AG04449 (cell line): ENCODE measurements at regions not wholly inside any gene's neighbourhood (a gene's known extent, or its start where the extent isn't known, plus 50 kb on each side); places are given as distances from the start of the nearest gene placed in this dataset.

Source experiments
- CTCF ChIA-PET: fragments of 350-600 bp; formaldehyde crosslinking; extraction: SDS; loops from one replicate; lab custom pipeline; 2021; ENCODE audit warnings: antibody characterized with exemption; lab: Yijun Ruan, JAX
- POLR2A ChIA-PET: fragments of 400-600, 350-600 bp; formaldehyde crosslinking; extraction: SDS; loops from one replicate; lab custom pipeline; 2020; ENCODE audit warnings: antibody characterized with exemption, inconsistent platforms; lab: Yijun Ruan, JAX
- DNase-seq: peaks from one replicate; pipeline ENCODE4 v3.0.0-alpha.2; 2010; ENCODE audit warnings: low read depth, low spot score
- H3K4me3 ChIP-seq: 2 replicates; pipeline ENCODE4 v1.5.1; 2011; ENCODE audit warnings: low read depth, mild to moderate bottlenecking, control low read depth, low read length
- TF ChIP-seq, protein P1 (sequence below): IDR thresholded peaks from one replicate; pipeline ENCODE4 v1.5.1; 2011; ENCODE audit warnings: mild to moderate bottlenecking, moderate library complexity, low read length, control low read depth, inconsistent platforms; ENCODE audit not compliant: insufficient read depth; ENCODE audit errors: missing control alignments

DNA sequence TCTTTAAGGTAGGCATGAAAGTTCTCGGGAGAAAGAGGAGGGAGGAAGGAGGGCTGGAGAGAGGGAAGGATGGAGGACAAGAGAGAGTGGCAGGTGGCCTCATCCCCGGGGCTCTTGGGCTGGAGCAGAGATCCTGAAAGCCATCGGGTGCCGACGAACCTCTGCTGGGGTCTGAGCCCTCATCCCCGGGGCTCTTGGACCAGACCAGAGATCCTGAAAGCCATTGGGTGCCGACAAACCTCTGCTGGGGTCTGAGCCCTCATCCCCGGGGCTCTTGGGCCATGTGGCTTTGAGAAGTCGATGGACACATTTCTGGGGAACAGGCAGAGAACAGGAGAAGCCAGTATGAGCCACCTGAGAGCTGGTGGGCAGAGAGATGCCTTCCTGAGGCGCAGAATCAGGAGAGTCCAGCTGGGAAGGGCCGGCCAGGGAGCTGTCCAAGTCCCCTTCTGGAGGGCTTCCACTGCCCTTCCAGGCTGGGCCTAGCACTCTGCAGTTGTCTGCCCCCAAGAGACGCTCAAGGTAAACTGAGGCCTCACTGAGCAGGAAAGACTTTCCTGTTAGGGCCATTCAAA, 1398.1 kb downstream of the BRD1 start:
- CTCF ChIA-PET = no interaction called here
- TF ChIP-seq, protein P1, sequence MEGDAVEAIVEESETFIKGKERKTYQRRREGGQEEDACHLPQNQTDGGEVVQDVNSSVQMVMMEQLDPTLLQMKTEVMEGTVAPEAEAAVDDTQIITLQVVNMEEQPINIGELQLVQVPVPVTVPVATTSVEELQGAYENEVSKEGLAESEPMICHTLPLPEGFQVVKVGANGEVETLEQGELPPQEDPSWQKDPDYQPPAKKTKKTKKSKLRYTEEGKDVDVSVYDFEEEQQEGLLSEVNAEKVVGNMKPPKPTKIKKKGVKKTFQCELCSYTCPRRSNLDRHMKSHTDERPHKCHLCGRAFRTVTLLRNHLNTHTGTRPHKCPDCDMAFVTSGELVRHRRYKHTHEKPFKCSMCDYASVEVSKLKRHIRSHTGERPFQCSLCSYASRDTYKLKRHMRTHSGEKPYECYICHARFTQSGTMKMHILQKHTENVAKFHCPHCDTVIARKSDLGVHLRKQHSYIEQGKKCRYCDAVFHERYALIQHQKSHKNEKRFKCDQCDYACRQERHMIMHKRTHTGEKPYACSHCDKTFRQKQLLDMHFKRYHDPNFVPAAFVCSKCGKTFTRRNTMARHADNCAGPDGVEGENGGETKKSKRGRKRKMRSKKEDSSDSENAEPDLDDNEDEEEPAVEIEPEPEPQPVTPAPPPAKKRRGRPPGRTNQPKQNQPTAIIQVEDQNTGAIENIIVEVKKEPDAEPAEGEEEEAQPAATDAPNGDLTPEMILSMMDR = no peak
- H3K4me3 ChIP-seq = no peak overlapping the region
- no peak for DNase-seq
- POLR2A ChIA-PET = interaction anchor here (1.7 kb wide), 1 partner anchor 17 kb away, joined by 6 read pairs; no protein-coding TSS in a partner anchor

- CTCF ChIA-PET = interaction anchor here (1.1 kb wide), 1 partner anchor 63 kb away, joined by 3 read pairs; no protein-coding TSS in a partner anchor
- TF ChIP-seq, protein P1 = no peak
- H3K4me3 ChIP-seq = no peak overlapping the region
- DNase-seq = peak; percentile 51
- POLR2A ChIA-PET = interaction anchor here (1.7 kb wide), 1 partner anchor 18 kb away, joined by 6 read pairs; no protein-coding TSS in a partner anchor
Observed at GRCh38 chr22:48428631-48429371, 1398.9 kb downstream of the BRD1 start.

GRCh38 chr22:48427731-48428211, 1399.9 kb downstream of the BRD1 start:
- ChIA-PET CTCF (interaction anchor here (1.1 kb wide), 1 partner anchor 64 kb away, joined by 3 read pairs; no protein-coding TSS in a partner anchor), POLR2A (no interaction called here)
- no peak overlapping the region for H3K4me3 ChIP-seq
- TF ChIP-seq, protein P1 = no peak
- no peak for DNase-seq

- TF ChIP-seq, protein P1 = no peak
- no peak for DNase-seq
- CTCF ChIA-PET = no interaction called here
Observed at GRCh38 chr22:48426466-48427380, 1401.0 kb downstream of the BRD1 start.

GRCh38 chr22:48425641-48426040, 1402.0 kb downstream of the BRD1 start:
- no peak for DNase-seq
- no peak overlapping the region for H3K4me3 ChIP-seq
- ChIA-PET POLR2A (no interaction called here), CTCF (no interaction called here)
- TF ChIP-seq, protein P1 = no peak

More at GRCh38 chr22:48426466-48427380, 1401.0 kb downstream of the BRD1 start:
- POLR2A ChIA-PET = no interaction called here
- H3K4me3 ChIP-seq = no peak overlapping the region
